HEK293 (cell line): ENCODE measurements at regions not wholly inside any gene's neighbourhood (a gene's known extent, or its start where the extent isn't known, plus 50 kb on each side); places are given as distances from the start of the nearest gene placed in this dataset.
"Not testable (repeated sequence)": the region's sequence is repeated elsewhere in the genome, so short reads cannot be mapped to it uniquely, and the experiment has no call there.

Experiments used
- CTCF ChIA-PET: fragments of 350-600 bp; formaldehyde crosslinking; extraction: SDS; loops from one replicate; lab custom pipeline; 2021; ENCODE audit warnings: antibody characterized with exemption; lab: Yijun Ruan, JAX
- POLR2A ChIA-PET: fragments of 300-600 bp; formaldehyde crosslinking; extraction: SDS; loops from one replicate; lab custom pipeline; 2020; ENCODE audit warnings: antibody characterized with exemption, inconsistent platforms; lab: Yijun Ruan, JAX
- H3K27ac ChIP-seq: fragments of 200-500 bp; sonication (Bioruptor generic); 2 replicates; pipeline ENCODE4 v1.5.1; 2014; ENCODE audit warnings: low read depth, low read length, control low read depth, inconsistent platforms; ENCODE audit errors: extremely low read depth
- H3K36me3 ChIP-seq, 2 experiments: fragments of 200-500 bp in 1 of 2; sonication (Bioruptor generic) in 1 of 2; 1 replicate in 1 of 2; 2 replicates in 1 of 2; pipeline ENCODE4 v1.5.1; 2014 to 2017; ENCODE audit warnings: inconsistent platforms in 2 of 2, low read length in 2 of 2; ENCODE audit not compliant: control insufficient read depth in 2 of 2, insufficient read depth in 1 of 2
- H3K4me1 ChIP-seq: fragments of 200-500 bp; sonication (Bioruptor generic); 2 replicates; pipeline ENCODE4 v1.5.1; 2014; ENCODE audit warnings: mild to moderate bottlenecking, low read length, inconsistent platforms; ENCODE audit not compliant: control insufficient read depth, insufficient read depth
- H3K4me3 ChIP-seq: 2 replicates; pipeline ENCODE4 v1.5.1; 2011; ENCODE audit warnings: low read depth, mild to moderate bottlenecking, control low read depth, low read length, moderate library complexity
- H3K9me3 ChIP-seq: fragments of 200-500 bp; sonication (Bioruptor generic); 2 replicates; pipeline ENCODE4 v1.5.1; 2014; ENCODE audit warnings: low read depth, low read length, inconsistent platforms; ENCODE audit not compliant: control insufficient read depth, insufficient read depth
- GLIS1 ChIP-seq: fragments of 450-650 bp; formaldehyde crosslinking; IDR thresholded peaks from 2 replicates; pipeline ENCODE4 v1.5.1; 2016; ENCODE audit warnings: missing biosample characterization, missing genetic modification characterization

GRCh38 chr2:90293806-90294205 is 1602.3 kb downstream of the RPIA start:
- CTCF ChIA-PET, POLR2A ChIA-PET, H3K27ac ChIP-seq: not testable (repeated sequence)

GRCh38 chr2:90295036-90295750 is 1603.7 kb downstream of the RPIA start:
- H3K4me3 ChIP-seq, H3K27ac ChIP-seq, CTCF ChIA-PET, POLR2A ChIA-PET, H3K9me3 ChIP-seq, H3K4me1 ChIP-seq, H3K36me3 ChIP-seq: not testable (repeated sequence)

More at GRCh38 chr2:90293806-90294205, 1602.3 kb downstream of the RPIA start:
- H3K4me3 ChIP-seq, H3K4me1 ChIP-seq, H3K9me3 ChIP-seq, H3K36me3 ChIP-seq: not testable (repeated sequence)

- H3K9me3 ChIP-seq, CTCF ChIA-PET, POLR2A ChIA-PET: not testable (repeated sequence)
These were observed 1605.0 kb downstream of the RPIA start for GRCh38 chr2:90296484-90296777.

GRCh38 chr2:90297701-90298100 is 1606.2 kb downstream of the RPIA start:
- H3K4me3 ChIP-seq, H3K27ac ChIP-seq, CTCF ChIA-PET, H3K9me3 ChIP-seq, POLR2A ChIA-PET, H3K4me1 ChIP-seq, H3K36me3 ChIP-seq: not testable (repeated sequence)

More at GRCh38 chr2:90296484-90296777, 1605.0 kb downstream of the RPIA start:
- not testable (repeated sequence) for H3K36me3 ChIP-seq, H3K4me1 ChIP-seq, H3K27ac ChIP-seq, H3K4me3 ChIP-seq

- H3K9me3 ChIP-seq, H3K4me1 ChIP-seq, H3K4me3 ChIP-seq, POLR2A ChIA-PET, H3K27ac ChIP-seq, H3K36me3 ChIP-seq, CTCF ChIA-PET: not testable (repeated sequence)
These were observed 1606.8 kb downstream of the RPIA start for GRCh38 chr2:90298126-90298755.

GRCh38 chr2:90298983-90299382 is 1607.5 kb downstream of the RPIA start:
- H3K4me1 ChIP-seq, H3K36me3 ChIP-seq, POLR2A ChIA-PET, H3K27ac ChIP-seq, CTCF ChIA-PET, H3K9me3 ChIP-seq, H3K4me3 ChIP-seq: not testable (repeated sequence)

- H3K4me1 ChIP-seq, H3K9me3 ChIP-seq, H3K4me3 ChIP-seq, H3K27ac ChIP-seq, CTCF ChIA-PET, POLR2A ChIA-PET, H3K36me3 ChIP-seq: not testable (repeated sequence)
These were observed 1631.5 kb downstream of the RPIA start for GRCh38 chr2:90322982-90323381.

GRCh38 chr2:90323612-90324558 is 1632.4 kb downstream of the RPIA start:
- H3K9me3 ChIP-seq, H3K36me3 ChIP-seq, CTCF ChIA-PET, H3K27ac ChIP-seq, H3K4me1 ChIP-seq, POLR2A ChIA-PET: not testable (repeated sequence)
- TF ChIP-seq GLIS1 (tag by site-specific recombination), result peak; percentile 59
- peak overlapping the region; percentile 33 for H3K4me3 ChIP-seq

- H3K36me3 ChIP-seq, H3K27ac ChIP-seq, H3K9me3 ChIP-seq, H3K4me3 ChIP-seq, POLR2A ChIA-PET, H3K4me1 ChIP-seq, CTCF ChIA-PET: not testable (repeated sequence)
These were observed 1633.2 kb downstream of the RPIA start for GRCh38 chr2:90324672-90325071.

- CTCF ChIA-PET, H3K4me3 ChIP-seq, H3K4me1 ChIP-seq, H3K27ac ChIP-seq, H3K36me3 ChIP-seq, H3K9me3 ChIP-seq, POLR2A ChIA-PET: not testable (repeated sequence)
These were observed 1634.4 kb downstream of the RPIA start for GRCh38 chr2:90325796-90326353.
